MCF 10A (cell line): ENCODE measurements at regions not wholly inside any gene's neighbourhood (a gene's known extent, or its start where the extent isn't known, plus 50 kb on each side); places are given as distances from the start of the nearest gene placed in this dataset.

ENCODE experiments used
- BruUV-seq: library from RNA; stranded (reverse); fragments of 400-500 nt; replicated peaks from 2 replicates; lab custom pipeline; 2021; lab: Mats Ljungman, UMichigan
- CTCF ChIA-PET: fragments of 300-600 bp; sonication (Branson Sonifier 250); formaldehyde crosslinking; extraction: SDS; loops from one replicate; lab custom pipeline; 2021; ENCODE audit warnings: antibody characterized with exemption, inconsistent platforms; lab: Yijun Ruan, JAX
- POLR2A ChIA-PET: fragments of 300-600, 350-650 bp; sonication (Branson Sonifier 250); formaldehyde crosslinking; extraction: SDS; loops from one replicate; lab custom pipeline; 2020; ENCODE audit warnings: antibody characterized with exemption, inconsistent platforms; lab: Yijun Ruan, JAX
- DNase-seq: peaks from one replicate; pipeline ENCODE4 v3.0.0-alpha.2; 2018; ENCODE audit not compliant: unreplicated experiment
- H3K27ac Mint-ChIP-seq: one replicate; pipeline ENCODE4 v1.8.0; 2022; ENCODE audit warnings: mild to moderate bottlenecking, low read depth, mixed read lengths; ENCODE audit not compliant: unreplicated experiment
- H3K27me3 Mint-ChIP-seq: one replicate; pipeline ENCODE4 v1.8.0; 2022; ENCODE audit warnings: mixed read lengths; ENCODE audit not compliant: insufficient read depth, unreplicated experiment
- H3K36me3 Mint-ChIP-seq: one replicate; pipeline ENCODE4 v1.8.0; 2022; ENCODE audit warnings: mild to moderate bottlenecking, moderate library complexity, mixed read lengths; ENCODE audit not compliant: insufficient read depth, unreplicated experiment
- H3K4me1 Mint-ChIP-seq: one replicate; pipeline ENCODE4 v1.8.0; 2022; ENCODE audit warnings: mixed read lengths; ENCODE audit not compliant: insufficient read depth, unreplicated experiment
- H3K4me3 Mint-ChIP-seq: one replicate; pipeline ENCODE4 v1.8.0; 2022; ENCODE audit warnings: mild to moderate bottlenecking, moderate library complexity, mixed read lengths; ENCODE audit not compliant: unreplicated experiment
- H3K9me3 Mint-ChIP-seq: one replicate; pipeline ENCODE4 v1.8.0; 2022; ENCODE audit warnings: mixed read lengths; ENCODE audit not compliant: unreplicated experiment
- intact Hi-C: fragments of 100-400 bp; cut with micrococcal nuclease; formaldehyde crosslinking; loops from 2 replicates; pipeline ENCODE4 v1.14.1; 2022
- TF ChIP-seq, protein P1 (sequence below): fragments of 200-600 bp; IDR thresholded peaks from one replicate; pipeline ENCODE4 v1.8.0; 2022; ENCODE audit warnings: antibody characterized with exemption, mild to moderate bottlenecking; ENCODE audit not compliant: unreplicated experiment

DNA sequence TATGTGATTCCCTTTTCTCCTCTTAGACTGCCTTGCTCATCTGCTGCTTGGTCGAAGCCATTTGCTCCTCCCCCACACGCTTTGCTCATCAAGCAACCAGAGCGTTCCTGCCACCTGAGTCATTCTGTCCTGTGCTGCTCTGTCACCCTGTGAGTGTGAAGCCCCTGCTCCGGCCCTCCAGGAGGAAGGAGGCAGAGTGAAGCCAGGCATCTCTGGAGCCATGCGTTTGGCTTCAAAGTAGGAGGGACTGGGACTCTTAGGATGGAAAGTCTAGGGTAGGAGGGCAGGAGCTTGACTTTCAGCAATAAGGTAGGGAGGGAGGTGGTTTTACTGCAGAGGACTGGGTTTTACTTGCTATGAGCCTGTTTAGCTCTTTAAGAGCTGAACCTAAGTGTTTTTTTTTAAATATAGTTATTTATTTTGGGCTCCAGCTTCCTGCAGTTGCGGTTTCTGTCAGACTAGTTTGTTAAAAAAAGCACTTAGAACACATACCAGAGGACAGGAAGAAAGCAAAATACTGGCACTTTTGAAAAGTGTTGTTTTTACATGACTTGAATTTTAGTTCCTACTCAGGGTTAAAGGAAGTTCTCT is 63.6 kb downstream of the SPINK2 start:
- CTCF ChIA-PET: interaction anchor here (0.7 to 1.6 kb wide), 8 partner anchors 16 to 223 kb away, joined by 3 to 5 read pairs (median 4); no protein-coding TSS in a partner anchor

DNA sequence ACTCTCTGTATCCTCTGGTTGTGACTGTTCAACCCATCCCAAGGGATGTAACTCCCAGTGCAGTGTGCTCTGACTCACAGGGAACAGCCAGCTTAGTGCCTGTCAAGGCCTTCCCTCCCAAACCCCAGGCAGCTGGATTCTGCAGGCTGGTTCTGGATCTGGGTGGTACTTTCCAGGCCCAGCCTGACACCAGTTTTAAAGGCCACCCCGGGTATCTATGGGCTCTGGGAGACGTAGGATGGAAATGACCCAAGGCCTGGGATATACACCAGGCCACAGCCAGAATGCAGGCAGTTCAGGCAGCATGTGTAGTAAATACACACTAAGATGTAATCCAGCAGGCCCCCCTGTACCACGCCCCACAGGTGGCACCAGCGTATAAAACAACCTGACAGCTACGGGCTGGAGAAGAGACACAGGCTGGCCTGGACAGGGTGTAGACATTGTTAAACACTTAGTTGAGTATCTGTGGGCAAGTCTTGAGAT is 64.2 kb downstream of the SPINK2 start:
- H3K27me3 Mint-ChIP-seq: no peaks in the 10 kb centered on the region
- intact Hi-C loops: no loop called here
- H3K27ac Mint-ChIP-seq: peak overlapping the region; percentile 88
- DNase-seq: peak; percentile 72
- no peaks in the 10 kb centered on the region for H3K9me3 Mint-ChIP-seq
- POLR2A ChIA-PET: interaction anchor here (0.7 to 1.8 kb wide), 9 partner anchors 13 to 321 kb away, joined by 3 to 11 read pairs (median 4); partner anchors contain the start of genes PAICS and SRP72
- TF ChIP-seq, protein P1, sequence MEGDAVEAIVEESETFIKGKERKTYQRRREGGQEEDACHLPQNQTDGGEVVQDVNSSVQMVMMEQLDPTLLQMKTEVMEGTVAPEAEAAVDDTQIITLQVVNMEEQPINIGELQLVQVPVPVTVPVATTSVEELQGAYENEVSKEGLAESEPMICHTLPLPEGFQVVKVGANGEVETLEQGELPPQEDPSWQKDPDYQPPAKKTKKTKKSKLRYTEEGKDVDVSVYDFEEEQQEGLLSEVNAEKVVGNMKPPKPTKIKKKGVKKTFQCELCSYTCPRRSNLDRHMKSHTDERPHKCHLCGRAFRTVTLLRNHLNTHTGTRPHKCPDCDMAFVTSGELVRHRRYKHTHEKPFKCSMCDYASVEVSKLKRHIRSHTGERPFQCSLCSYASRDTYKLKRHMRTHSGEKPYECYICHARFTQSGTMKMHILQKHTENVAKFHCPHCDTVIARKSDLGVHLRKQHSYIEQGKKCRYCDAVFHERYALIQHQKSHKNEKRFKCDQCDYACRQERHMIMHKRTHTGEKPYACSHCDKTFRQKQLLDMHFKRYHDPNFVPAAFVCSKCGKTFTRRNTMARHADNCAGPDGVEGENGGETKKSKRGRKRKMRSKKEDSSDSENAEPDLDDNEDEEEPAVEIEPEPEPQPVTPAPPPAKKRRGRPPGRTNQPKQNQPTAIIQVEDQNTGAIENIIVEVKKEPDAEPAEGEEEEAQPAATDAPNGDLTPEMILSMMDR: no peak
- peak overlapping the region; percentile 34 for H3K4me3 Mint-ChIP-seq
- CTCF ChIA-PET: interaction anchor here (0.7 to 0.9 kb wide), 5 partner anchors 14 to 223 kb away, joined by 3 to 5 read pairs (median 3); no protein-coding TSS in a partner anchor
- H3K36me3 Mint-ChIP-seq: no peaks in the 10 kb centered on the region
- no TSS peak for BruUV-seq
- H3K4me1 Mint-ChIP-seq: peaks cover 30% of the 10 kb centered on the region

More for the DNA sequence above, 63.6 kb downstream of the SPINK2 start:
- Mint-ChIP-seq H3K36me3 (no peaks in the 10 kb centered on the region), H3K9me3 (no peaks in the 10 kb centered on the region), H3K27me3 (no peaks in the 10 kb centered on the region), H3K27ac (peak overlapping the region; percentile 88), H3K4me1 (peaks cover 30% of the 10 kb centered on the region), H3K4me3 (peak overlapping the region; percentile 34)
- intact Hi-C loops: no loop called here
- POLR2A ChIA-PET: interaction anchor here (0.7 to 1.8 kb wide), 9 partner anchors 12 to 321 kb away, joined by 3 to 11 read pairs (median 4); partner anchors contain the start of genes PAICS and SRP72
- no TSS peak for BruUV-seq
- TF ChIP-seq, protein P1: no peak
- DNase-seq: peak; percentile 87

DNA sequence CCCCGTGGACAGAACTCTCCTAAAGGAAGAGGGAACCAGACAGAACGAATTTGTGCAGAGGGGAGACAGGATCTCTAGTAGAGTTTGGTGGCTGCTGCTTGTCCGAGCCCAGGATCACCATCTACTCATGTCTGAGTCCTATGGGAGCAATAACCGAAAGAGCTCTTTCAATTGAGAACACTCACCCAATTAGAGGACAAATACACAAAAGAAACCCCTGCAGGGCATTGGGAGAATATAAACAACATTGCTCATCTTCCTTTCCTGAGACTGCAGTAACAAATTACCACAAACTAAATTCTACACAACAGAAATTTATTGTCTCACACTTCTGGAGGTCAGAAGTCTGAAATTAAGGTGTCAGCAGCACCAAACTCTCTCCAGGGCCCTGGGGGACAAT is 65.6 kb downstream of the SPINK2 start:
- ChIA-PET CTCF (interaction anchor here (0.6 to 1.0 kb wide), 3 partner anchors 114 to 192 kb away, joined by 3 to 4 read pairs (median 4); no protein-coding TSS in a partner anchor), POLR2A (interaction anchor here (0.7 to 1.0 kb wide), 3 partner anchors 124 to 346 kb away, joined by 3 read pairs; no protein-coding TSS in a partner anchor)
- Mint-ChIP-seq H3K36me3 (no peaks in the 10 kb centered on the region), H3K9me3 (no peaks in the 10 kb centered on the region), H3K4me1 (peaks cover 30% of the 10 kb centered on the region), H3K27me3 (no peaks in the 10 kb centered on the region), H3K4me3 (no peak overlapping the region), H3K27ac (peak overlapping the region; percentile 88)
- intact Hi-C loops: no loop called here
- TF ChIP-seq, protein P1: no peak
- BruUV-seq: no TSS peak
- peak; percentile 72 for DNase-seq

DNA sequence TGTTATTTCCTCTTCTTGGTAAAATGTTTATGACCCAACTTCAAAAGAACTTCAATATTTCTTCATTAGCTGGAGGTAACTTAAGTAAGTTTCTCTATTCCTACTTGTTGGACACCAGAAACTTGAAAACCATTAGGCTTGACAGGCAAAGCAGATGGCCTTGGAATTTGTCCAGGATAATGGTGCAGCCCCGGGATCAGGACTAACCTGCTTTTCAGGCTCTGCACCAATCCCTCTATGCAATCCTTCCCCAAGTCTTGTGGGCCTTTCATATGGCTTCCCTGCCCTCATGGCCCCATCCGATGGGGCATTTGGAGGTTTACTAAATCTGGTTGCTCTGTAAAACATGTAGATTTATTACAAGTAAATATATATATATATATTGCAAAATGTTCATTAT is 68.5 kb downstream of the SPINK2 start:
- Mint-ChIP-seq H3K4me3 (no peak overlapping the region), H3K27me3 (no peaks in the 10 kb centered on the region)

More for the DNA sequence above, 68.5 kb downstream of the SPINK2 start:
- POLR2A ChIA-PET: no interaction called here
- Mint-ChIP-seq H3K27ac (no peak overlapping the region), H3K4me1 (peaks cover 25% of the 10 kb centered on the region), H3K9me3 (no peaks in the 10 kb centered on the region), H3K36me3 (no peaks in the 10 kb centered on the region)
- TF ChIP-seq, protein P1: no peak
- no peak for DNase-seq
- intact Hi-C loops: no loop called here
- CTCF ChIA-PET: no interaction called here
- no TSS peak for BruUV-seq
